Head of caudate nucleus (tissue), 42 donors: ENCODE measurements at regions not wholly inside any gene's neighbourhood (a gene's known extent, or its start where the extent isn't known, plus 50 kb on each side); places are given as distances from the start of the nearest gene placed in this dataset.
A peak's percentile ranks its signal among the peaks of the same experiment; 100 is the strongest.

Experiments used
- DNase-seq, 42 donors: peaks; one replicate each; pipeline versions ENCODE4 v3.0.0 to v3.0.0-alpha.2; 2020 to 2021; ENCODE audit warnings: mixed read lengths in 7 of 42
- intact Hi-C: fragments of 100-400 bp; cut with DNase I; formaldehyde crosslinking; loops from one replicate; pipeline ENCODE4 v1.15.0; 2022

- intact Hi-C loops, result no loop called here
- DNase-seq, result no peak
These were observed 120.6 kb upstream of the CDKN3 start for GRCh38 chr14:54275997-54276725.

GRCh38 chr14:54278087-54278486, 118.7 kb upstream of the CDKN3 start:
- DNase-seq, result no peak
- intact Hi-C loops, result no loop called here

- peak in 4 of 42 donors; percentile 13 to 31 (median 23) for DNase-seq
- intact Hi-C loops, result no loop called here
These were observed 118.0 kb upstream of the CDKN3 start for GRCh38 chr14:54278665-54279295.

- intact Hi-C loops, result no loop called here
- DNase-seq, result no peak
These were observed 114.0 kb upstream of the CDKN3 start for GRCh38 chr14:54282849-54283248.

- intact Hi-C loops, result no loop called here
- no peak for DNase-seq
These were observed 111.8 kb upstream of the CDKN3 start for GRCh38 chr14:54285030-54285429.

- DNase-seq, result no peak
- intact Hi-C loops, result no loop called here
These were observed 105.2 kb upstream of the CDKN3 start for GRCh38 chr14:54291491-54292191.

GRCh38 chr14:54294802-54295201, 102.0 kb upstream of the CDKN3 start:
- no peak for DNase-seq
- intact Hi-C loops, result no loop called here

GRCh38 chr14:54299410-54300363, 97.1 kb upstream of the CDKN3 start:
- intact Hi-C loops, result no loop called here
- no peak for DNase-seq

- no peak for DNase-seq
- intact Hi-C loops, result no loop called here
These were observed 95.9 kb upstream of the CDKN3 start for GRCh38 chr14:54300881-54301280.

- intact Hi-C loops, result no loop called here
These were observed 95.4 kb upstream of the CDKN3 start for GRCh38 chr14:54301359-54301758.

GRCh38 chr14:54306806-54307205, 90.0 kb upstream of the CDKN3 start:
- intact Hi-C loops, result no loop called here
- no peak for DNase-seq

More at GRCh38 chr14:54301359-54301758, 95.4 kb upstream of the CDKN3 start:
- DNase-seq, result no peak

- intact Hi-C loops, result no loop called here
These were observed 87.2 kb upstream of the CDKN3 start for GRCh38 chr14:54309615-54310014.

GRCh38 chr14:54310151-54310850, 86.5 kb upstream of the CDKN3 start:
- intact Hi-C loops, result no loop called here
- no peak for DNase-seq

More at GRCh38 chr14:54309615-54310014, 87.2 kb upstream of the CDKN3 start:
- no peak for DNase-seq

GRCh38 chr14:54310851-54311228, 86.0 kb upstream of the CDKN3 start:
- no peak for DNase-seq
- intact Hi-C loops, result no loop called here

GRCh38 chr14:54312166-54312801, 84.5 kb upstream of the CDKN3 start:
- intact Hi-C loops, result no loop called here
- DNase-seq, result no peak

GRCh38 chr14:54314365-54315104, 82.3 kb upstream of the CDKN3 start:
- intact Hi-C loops, result no loop called here

GRCh38 chr14:54316652-54317051, 80.2 kb upstream of the CDKN3 start:
- intact Hi-C loops, result no loop called here
- no peak for DNase-seq

More at GRCh38 chr14:54314365-54315104, 82.3 kb upstream of the CDKN3 start:
- DNase-seq, result no peak
